HG03135 (cell line): ENCODE measurements at regions not wholly inside any gene's neighbourhood (a gene's known extent, or its start where the extent isn't known, plus 50 kb on each side); places are given as distances from the start of the nearest gene placed in this dataset.
A peak's percentile ranks its signal among the peaks of the same experiment; 100 is the strongest.
"Not testable (repeated sequence)": the region's sequence is repeated elsewhere in the genome, so short reads cannot be mapped to it uniquely, and the experiment has no call there.

Experiments
- ATAC-seq: cut with Tn5 transposase; IDR thresholded peaks from one replicate; pipeline ENCODE4 v1.9.1; 2021; ENCODE audit warnings: mild to moderate bottlenecking, moderate library complexity; ENCODE audit not compliant: unreplicated experiment

DNA sequence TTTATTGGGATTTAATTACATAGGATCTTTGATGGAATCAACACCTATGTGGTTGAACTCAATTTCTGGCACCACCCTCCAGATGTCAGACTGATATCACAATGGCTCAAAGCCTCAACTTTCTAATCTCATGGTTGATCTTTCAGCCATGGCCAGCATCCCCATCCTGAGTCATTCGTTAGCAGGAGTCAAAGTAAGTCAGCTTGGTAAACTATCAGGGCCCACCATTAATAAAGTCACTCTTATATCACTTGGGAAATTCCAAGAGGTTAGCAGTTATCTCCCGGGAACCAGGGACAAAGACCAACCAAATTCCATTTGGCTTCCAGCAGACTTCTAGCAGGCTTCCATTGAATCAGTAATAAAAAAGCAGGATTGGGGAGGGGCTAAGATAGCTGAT lies 50.7 kb upstream of the TNFSF4 start:
- no peak for ATAC-seq

DNA sequence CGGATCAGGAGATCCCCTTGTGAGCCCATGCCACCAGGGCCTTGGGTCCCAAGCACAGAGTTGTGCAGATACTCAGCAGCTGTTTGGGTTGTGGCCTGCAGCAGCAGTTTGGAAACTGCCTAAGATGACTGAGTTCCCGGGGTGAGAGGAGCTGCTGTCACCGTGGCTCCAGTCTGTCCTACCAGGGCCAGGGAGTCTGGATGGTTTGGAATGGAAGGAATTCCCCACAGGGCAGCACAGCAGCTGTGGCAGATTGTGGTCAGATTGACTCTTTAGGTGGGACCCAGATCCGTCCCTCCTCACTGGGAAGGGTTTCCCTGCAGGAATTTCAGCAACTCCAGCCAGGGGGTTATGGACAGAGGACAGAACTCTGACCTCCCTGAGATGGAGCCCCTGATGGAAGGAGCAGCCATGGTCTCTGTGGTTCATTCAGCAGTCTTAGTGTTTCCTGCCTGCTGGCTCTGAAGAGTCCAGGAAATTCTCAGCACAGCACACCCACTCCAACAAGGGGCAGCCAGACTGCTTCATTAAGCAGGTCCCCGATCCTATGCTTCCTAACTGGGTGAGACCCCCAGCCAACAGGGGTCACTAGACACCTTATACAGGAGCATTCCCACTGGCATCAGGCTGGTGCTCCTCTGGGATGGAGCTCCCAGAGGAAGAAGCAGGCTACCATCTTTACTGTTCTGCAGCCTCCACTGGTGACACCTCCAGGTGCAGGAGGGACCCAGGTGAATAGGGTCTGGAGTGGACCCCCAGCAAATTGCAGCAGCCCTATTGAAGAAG lies 51.5 kb upstream of the TNFSF4 start:
- ATAC-seq: no peak

DNA sequence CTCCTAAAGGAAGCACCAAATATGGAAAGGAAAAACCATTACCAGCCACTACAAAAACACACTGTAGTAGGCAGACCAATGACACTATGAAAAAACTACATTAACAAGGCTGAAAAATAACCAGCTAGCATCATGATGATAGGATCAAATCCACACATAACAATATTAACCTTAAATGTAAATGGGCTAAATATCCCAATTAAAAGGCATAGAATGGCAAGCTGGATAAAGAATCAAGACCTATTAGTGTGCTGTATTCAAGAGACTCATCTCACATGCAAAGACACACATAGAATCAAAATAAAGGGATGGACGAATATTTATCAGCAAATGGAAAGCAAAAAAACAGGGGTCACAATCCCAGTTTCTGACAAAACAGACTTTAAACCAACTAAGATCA lies 53.2 kb upstream of the TNFSF4 start:
- not testable (repeated sequence) for ATAC-seq

DNA sequence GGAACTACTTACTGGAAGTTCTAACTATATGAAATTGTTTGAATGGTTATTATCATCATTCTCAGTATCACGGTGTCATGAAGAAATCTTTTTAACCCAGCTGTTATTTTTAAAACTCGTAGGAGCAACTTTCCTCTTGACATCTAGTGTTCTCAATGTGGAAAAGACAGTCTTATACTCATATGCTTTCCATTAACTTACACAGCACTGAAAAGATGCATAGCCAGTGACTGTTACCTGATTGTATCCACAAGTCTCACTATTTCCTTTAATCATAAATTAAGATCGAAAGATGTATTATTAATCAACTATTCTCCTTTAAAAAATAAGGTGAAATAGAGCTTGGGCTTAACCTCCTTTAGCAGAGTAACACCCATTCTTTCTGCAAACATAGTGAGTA lies 59.7 kb upstream of the TNFSF4 start:
- no peak for ATAC-seq

DNA sequence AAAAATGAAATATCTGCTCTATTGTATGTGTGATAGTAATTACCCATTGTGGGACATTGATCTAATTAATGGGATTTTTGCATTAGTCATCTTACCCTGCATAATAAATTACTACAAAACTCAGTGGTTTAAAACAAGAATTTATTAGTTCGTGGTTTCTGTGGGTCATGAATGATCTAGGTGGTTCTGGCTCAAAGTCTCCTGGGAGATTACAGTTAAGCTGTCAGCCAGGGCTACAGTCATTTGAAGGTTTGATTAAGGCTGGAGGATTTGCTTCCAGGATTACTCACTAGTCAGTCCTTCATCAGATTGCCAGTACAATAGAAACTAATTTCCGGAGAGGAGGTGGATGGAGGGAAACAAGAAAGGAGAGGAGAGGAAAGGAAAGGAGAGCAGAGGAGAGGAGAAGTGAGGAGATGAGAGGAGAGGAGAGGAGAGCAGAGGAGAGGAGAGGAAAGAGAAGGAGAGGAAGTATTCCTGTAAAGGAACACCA lies 60.4 kb upstream of the TNFSF4 start:
- no peak for ATAC-seq

DNA sequence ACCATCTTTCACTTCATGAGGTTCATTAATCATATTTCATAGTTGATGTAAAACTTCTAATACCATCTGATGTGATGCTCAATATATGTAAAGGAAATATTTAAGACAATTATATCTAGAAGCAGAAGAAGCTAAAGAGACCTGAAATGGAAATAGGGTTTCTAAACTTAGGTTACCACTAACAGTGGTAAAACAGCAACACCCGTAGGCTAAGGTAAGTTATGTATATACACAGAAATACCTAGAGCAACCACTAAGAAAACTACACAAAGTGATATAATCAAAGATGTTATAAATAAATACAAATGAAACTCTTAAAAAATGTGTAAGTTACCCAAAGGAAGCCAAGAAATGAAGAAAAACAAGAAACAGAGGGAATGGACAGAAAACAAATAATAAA lies 61.1 kb upstream of the TNFSF4 start:
- ATAC-seq: no peak

DNA sequence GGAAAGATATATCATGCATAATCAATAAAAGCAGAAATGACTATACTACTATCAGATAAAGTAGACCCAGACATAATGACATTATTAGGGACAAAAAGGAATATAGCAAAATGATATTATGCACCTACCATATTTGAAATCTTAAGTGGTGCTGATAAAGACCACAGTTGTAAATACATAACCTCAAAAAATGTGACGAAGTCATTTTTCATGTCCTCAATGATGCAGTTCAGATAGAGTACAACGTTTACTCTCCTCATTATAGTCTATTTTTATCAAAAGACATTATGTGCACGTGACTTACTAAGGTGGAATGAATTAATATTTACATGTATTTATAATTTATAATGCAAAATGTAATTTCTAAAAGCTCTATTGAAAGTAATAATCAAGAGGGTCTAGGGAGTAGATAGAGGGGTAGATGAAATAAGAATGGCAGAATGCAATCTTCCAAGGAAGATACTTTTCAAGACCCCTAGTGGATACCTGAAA lies 61.7 kb upstream of the TNFSF4 start:
- ATAC-seq: no peak

DNA sequence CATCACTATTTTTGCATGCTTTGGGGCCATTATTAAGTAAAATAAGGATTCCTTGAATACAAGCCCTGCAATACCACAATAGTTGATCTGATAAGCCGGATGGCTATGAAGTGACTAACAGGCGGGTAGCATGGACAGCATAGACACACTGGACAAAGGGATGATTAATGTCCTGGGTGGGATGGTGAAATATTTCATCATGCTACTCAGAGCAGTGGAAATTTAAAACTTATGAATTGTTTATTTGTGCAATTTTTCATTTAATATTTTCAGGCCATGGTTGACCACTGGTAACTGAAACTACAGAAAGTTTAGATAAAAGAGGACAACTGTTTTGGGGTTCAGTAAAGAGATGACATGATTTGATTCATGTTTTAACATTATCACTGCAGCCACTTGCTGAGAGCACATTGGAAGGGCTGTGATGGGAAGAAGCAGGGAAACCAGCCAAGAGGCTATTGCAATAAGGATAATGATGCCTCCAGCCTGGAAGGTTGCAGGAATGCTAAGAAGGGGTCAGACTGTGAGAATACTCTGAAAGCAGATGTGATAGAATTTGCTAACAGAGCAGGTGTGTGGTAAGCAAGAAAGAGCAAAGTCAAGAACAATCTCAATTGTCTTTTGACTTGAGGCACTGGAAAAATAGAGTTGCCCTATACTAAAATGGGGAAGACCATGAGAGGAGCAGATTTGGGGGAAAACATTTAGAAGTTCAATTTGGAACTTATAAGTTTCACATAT lies 62.5 kb upstream of the TNFSF4 start:
- no peak for ATAC-seq

DNA sequence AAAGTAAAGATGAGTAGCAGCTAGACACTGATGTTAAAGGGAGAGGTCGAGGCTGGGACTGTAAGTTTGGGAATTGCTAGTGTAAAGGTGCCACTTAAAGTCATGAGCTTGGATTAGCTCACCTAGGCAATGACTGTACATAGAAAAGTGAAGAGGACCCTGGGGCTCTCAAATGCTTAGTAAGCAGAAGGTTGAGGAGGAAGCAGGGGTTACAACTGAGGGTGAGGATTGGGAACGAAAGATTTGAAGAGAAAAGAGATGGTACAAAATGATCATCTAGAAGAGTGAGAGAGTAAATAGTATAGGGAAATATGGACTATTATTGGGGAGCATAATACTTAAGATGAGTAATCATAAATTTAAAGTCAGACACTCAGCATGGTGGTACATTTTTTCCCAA lies 63.1 kb upstream of the TNFSF4 start:
- ATAC-seq: no peak

DNA sequence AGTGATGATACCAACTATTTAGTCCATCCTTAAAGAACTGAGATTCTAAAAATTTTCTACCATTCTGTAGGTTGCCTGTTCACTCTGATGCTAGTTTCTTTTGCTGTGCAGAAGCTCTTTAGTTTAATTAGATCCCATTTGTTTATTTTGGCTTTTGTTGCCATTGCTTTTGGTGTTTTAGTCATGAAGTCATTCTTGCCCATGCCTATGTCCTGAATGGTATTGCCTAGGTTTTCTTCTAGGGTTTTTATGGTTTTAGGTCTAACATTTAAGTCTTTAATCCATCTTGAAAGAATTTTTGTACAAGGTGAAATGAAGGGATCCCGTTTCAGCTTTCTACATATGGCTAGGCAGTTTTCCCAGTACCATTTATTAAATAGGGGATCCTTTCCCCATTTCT lies 63.9 kb upstream of the TNFSF4 start:
- not testable (repeated sequence) for ATAC-seq

DNA sequence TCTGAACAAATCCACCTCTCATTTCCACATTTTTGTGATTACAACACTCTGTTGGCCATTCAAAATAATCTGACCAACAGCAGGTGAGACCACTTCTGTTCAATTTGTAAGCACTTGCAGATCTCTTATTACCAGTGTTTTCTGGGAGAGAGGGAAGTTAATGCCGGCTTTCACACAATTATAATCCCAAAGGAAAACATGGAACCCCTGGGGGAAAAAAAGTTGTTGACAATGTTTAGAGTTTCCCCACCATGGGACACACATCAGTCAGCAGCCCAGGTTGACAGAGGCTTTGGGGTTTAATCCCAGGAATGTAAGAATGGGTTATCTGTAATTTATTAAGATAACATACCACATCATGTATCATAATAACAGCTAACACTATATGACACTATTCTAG lies 68.4 kb upstream of the TNFSF4 start:
- no peak for ATAC-seq

DNA sequence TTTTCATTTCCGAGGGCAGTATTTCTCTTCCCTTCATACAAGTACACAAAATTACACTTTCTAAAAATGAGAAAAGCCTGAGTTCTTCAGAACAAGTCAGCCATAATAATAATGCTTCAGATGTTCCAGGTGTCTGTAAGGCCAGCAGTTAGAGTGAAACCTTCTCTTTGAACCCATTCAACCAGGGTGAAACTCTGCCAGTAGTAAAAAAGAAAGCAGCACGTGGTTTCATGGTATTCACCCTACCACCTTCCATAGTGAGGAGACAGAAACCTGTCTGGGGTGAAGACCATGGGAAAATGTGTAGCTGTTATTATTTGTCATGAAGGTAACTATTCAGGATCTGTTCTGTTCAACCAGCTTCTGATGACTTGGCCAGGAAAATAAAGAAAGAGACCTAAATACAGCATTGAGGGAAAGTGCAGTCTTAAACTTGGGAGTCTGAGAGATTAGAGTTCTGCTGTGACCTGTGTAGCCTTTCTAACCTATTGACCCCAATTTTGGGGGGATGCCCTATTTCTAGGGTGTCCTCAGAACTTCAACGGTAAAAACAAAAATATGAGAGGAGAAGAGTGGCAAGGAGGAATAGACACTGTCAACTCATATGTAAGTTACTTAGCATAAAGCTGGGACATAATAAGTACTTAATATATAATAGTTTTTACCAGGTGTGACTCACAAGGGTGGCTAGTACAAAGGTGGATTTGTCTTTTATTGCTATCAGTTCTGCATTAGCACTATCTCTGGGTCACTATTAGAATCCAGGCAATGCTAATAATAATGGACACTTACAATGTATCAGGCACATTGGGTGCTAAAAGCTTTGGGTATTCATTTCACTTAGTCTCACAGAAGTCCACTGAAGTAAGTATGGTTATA lies 70.0 kb upstream of the TNFSF4 start:
- peak; percentile 74 for ATAC-seq

DNA sequence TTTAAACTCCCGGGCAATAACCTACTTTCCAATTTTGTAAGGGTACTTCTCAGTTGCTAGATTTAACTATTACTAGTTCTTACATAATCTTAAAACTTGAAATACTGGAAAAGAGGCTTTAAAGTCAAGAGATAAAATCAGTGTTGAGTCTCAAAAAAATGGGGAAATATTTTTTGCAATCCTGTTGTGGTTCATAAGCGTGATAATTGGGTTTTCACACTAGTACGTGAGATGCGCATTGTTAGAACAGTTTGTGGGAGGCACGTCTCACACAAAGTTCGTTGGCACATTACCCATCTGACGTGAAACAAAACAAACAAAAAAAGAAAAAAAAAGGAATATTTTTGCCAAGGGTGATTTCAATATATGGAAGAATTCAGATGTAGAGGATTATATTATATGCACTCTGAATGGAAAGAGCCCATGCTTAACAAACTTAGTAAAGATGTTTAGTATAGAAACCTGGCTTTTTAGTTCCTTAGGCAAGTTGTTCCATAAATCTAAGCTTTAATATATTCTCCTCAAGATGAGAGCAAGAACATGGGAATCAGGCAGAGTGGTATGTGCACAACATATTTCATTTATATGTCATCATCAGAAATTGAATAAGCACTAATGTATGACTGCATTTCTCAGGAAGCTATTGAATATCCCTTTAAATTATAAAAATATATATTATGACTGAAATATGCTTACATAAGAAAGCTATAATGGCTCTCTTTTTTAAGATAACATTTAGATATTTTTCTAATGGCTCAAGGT lies 73.9 kb upstream of the TNFSF4 start:
- ATAC-seq: no peak

DNA sequence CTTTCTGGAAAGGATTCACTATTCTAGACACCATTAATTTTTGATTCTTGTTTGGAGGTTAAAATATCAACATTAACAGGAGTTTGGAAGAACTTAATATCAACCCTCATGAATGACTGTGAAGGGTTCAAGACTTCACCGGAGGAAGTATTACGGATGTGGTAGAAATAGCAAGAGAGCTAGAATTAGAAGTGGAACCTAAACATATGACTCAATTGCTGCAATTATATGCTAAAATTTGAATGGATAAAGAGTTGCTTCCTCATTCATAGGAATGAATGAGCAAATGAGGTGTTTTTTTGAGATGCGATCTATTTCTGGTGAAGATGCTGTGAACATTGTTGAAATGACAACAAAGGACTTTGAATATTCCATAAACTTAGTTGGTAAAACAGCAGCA lies 77.9 kb upstream of the TNFSF4 start:
- no peak for ATAC-seq

DNA sequence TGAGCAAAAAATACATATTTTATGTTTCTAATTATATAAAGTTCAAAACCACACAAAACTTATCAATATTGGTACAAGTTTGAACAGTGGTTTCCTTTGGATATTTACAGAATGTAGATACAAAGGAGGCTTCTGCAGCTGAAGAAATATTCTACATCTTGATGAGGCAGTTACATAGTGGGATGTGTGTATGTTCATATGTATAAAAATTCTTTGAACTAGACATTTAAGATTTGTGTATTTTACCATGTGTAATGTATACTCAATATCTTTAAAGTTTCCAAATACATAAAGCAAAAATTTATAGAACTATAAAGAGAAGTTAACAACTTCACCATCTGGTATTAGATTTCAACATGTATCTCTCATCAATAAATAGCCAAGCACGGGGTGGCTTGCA lies 80.7 kb upstream of the TNFSF4 start:
- ATAC-seq: no peak

DNA sequence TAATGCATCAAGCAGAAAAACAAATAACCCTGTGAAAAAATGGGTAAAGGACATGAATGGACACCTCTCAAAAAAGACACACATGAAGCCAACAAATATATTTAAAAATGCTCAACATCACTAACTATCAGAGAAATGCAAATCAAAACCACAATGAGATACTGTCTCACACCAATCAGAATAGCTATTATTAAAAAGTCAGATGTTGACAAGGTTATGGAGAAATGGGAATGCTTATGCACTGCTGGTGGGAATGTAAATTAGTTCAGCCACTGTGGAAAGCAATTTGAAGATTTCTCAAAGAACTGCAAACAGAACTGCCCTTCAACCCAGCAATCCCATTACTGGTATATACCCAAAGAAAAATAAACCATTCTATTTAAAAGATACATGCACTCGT lies 86.6 kb upstream of the TNFSF4 start:
- ATAC-seq: no peak

DNA sequence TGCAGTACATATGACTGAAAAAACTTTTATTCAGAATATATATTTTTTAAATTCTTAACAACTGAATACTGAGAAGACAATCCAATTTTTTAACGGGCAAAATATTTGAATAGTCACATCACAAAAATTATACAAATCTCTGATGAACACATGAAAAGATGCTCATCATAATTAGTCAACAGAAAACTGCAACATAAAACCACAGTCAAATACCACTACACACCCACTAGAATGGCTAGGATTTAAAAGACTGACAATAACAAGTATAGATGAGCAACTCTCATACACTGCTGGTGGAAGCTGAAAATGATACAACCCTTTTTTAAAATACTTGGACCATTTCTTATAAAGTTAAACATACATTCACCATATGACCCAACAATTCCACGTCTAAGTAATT lies 87.7 kb upstream of the TNFSF4 start:
- no peak for ATAC-seq

DNA sequence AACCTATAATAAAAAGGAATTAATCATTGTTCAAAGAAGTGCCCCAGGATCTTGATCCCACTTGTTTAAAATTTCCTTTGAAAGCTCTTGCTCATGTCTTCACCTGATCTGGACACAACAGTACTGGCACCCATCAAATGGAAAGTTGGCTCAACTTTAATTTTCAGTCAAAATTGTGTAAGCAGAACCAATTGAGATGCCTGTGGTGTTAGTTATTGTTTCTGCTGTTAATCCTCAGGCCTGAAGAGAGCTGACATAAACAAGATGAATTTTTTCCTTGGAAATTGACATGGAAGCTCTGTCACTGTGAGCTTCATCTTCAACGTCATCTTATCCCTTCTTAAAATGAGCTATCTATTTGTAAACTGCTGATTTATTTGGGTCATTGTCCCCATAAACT lies 88.3 kb upstream of the TNFSF4 start:
- no peak for ATAC-seq

DNA sequence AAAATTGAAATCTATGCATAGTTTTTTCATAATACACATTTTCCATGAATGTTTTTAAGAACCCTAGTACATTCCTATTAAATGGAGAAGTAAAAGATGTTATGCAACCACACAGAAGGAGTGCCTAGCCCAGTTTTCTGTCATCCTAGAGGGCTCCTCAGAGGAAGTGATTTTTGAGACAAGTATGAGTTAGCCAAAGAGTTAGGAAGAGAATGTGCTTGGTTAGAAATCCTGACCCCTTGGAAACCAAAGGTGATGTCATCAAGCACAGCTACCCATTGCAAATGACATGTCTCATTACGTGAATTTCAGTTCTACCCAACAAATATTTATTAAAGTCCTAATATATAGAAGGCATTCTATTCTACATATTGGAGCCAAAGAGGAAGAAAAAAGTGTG lies 88.9 kb upstream of the TNFSF4 start:
- no peak for ATAC-seq

DNA sequence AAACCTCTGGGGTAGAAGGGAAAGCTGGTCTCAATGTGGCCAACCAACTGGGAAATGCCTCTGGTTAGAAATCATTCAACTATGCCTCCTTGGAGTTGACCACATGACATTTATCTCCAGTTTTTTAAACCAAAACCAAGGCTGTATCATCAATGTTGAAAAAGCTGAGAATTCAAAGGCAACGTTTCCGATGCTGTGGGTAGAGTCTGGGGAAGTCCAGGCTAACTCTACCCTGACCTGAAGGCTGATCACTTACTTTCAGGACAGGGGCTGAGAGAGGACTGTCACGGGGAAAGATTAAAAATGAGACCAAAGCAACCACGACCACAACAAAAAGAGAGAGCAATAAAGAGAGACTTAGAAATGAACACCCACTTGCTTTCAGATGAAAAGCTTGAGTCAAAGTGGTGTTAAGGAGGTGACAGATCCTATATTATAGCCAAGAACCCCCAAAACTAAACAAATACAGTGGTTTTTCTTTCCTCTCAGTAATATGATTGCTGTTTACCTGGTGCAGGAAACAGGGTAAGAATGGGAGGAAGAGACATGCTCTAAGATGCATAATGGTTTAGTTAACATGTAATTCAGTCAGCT lies 90.8 kb upstream of the TNFSF4 start:
- ATAC-seq: peak; percentile 83
